GM18870 (cell line): ENCODE measurements at regions not wholly inside any gene's neighbourhood (a gene's known extent, or its start where the extent isn't known, plus 50 kb on each side); places are given as distances from the start of the nearest gene placed in this dataset.

Experiments used
- ATAC-seq: cut with Tn5 transposase; IDR thresholded peaks from one replicate; pipeline ENCODE4 v1.9.1; 2021; ENCODE audit warnings: moderate library complexity; ENCODE audit not compliant: unreplicated experiment

DNA sequence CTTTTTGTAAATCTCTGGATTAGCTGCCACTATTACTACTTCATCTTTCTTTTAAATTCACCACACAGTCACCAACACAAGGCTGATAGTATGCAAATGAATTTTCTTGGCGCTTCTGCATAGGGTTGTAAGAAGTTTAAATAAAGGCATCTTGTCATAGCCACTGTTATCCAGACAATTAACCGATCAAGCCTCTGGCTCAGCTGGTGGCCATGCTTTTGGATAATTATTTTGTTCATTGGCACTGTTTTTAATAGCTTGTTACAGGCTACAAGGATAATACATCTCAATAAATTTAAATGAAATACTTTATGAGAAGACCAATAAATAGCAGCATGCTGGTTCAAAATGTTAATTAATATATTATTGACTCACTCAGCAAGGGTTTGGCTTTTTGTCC is 1261.0 kb downstream of the FAM181B start:
- no peak for ATAC-seq

DNA sequence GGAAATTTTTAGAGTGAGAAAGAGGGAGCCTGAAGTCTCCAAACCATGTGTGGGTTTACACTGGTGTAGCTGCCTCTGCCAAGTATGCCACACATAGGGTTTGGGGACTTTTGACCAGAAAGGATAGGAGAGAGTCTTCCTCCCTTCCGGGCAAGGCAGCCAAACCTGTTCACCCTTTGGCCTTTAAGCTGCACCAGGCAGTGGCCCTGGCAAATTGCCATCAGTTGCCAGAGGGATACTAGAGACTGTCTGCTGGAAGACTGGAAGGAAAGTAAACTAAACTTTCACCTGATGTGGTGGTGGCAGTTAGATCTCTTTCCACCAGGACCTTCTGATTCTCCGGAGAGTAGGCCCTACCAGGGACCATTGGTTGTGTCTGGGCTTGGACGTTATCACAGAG is 1263.2 kb downstream of the FAM181B start:
- ATAC-seq = no peak

DNA sequence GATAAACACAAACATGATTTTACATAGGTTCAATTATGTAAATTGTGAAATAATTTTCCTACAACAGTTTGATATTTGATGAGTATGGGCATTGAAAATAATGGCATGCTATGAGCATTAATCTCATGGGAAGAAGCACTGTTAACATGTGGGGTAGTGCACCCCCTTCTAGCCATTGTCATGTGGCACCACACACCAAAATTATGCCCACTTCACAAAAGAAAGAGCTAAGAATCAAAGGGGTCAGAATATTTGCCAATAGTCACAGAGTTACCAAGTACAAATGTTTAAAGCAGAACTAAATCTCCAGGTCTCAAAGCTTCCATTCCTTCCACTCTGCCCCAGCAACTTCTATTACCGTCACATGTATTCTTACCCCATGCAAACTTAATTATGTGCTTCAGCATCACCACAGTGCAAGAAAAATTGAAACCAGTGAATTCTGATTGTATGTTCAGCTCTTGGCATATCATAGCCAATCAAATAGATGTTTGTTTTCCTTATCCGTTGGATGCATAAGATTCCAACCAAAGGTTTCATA is 1273.8 kb downstream of the FAM181B start:
- no peak for ATAC-seq

DNA sequence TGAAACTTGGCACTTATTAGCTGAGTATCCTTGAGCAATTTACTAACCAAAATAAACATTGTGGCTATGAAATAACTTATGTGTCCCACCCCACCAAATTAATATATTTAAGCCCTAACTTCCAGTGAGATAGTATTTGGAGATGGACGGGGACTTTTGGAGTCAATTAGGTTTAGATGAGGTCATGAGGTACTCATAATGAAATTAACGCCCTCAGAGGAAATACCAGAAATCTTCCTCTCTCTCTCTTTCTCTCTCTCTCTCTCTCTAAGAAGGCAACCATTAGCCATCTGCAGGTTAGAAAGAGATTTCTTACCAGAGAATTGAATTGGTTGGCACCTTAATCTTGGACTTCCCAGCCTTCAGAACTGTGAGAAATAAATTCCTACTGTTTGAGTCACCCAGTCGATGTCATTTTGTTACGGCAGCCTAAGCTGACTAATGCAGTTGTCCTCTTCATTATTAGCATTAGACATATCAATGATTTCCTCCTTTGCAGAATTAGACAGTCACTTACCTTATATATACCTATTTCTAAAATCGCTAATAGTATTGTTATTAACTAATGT is 1284.0 kb downstream of the FAM181B start:
- ATAC-seq = peak; percentile 47

DNA sequence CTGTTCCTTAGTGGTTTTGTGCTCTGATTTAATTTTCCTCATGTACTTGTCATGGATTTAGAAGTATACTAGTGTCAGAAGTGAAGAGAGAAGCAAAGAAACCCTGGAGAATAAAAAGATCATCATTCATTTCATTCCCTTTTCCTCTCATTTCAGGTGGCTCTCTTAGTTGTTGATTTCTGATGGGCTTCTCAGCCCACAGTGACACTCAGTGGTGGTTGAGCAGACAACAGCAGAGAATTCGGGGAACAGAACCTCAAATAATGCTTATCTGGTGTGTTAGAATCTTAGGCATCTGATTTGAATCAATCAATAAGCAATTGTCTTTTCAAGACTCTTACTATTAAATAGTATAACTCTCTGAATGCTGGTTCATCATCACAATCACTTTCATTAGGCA is 1289.4 kb downstream of the FAM181B start:
- ATAC-seq = no peak

DNA sequence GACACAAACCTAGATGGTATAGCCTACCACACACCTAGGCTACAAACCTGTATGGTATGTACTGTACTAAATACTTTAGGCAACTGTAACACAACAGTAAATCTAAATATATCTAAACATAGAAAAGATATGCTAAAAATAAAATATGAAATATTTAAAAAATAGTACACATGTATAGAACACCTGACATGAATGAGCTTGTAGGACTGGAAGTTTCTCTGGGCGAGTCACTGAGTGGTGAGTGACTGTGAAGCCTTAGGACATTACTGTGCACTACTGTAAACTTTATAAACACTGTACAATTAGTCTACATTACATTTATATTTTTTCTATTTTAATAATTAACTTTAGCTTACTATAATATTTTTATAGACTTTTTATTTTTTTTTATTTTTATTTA is 1301.3 kb downstream of the FAM181B start:
- no peak for ATAC-seq

DNA sequence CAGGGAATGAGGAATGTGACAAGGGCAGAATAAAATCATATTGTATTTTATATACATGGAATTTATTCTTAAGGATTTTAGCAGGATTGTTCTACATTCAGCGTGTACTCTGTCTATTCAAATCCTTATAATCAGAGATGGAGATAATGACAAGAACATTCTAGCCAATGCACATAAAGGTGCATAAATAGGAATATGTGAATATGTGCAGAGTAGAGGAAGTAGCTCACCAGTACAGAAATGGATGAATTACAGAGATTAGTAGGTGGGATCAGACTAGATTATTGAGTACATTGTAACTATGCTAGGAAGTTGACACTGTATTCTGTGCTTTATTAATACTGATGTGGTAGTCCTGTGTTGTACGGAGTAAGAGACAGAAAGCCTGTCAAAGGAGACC is 1308.8 kb downstream of the FAM181B start:
- ATAC-seq = no peak

DNA sequence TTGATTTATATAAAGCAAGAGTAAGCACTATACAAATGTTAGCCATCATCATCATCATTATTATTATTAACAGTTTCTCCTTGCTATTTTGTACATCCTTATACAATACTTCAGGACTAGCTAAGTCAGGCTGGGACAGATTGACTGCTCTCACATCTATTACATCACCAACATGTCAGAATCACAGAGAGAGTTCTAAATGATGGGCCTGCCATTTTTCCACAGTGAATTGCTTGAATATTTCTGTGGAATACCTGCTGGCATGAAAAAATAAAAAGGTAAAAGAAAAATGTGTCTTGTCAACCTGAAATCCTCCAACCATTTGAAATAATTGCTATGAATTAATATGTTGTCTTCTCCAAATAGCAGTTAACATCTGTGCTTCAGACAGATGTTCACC is 1311.3 kb downstream of the FAM181B start:
- ATAC-seq = no peak

DNA sequence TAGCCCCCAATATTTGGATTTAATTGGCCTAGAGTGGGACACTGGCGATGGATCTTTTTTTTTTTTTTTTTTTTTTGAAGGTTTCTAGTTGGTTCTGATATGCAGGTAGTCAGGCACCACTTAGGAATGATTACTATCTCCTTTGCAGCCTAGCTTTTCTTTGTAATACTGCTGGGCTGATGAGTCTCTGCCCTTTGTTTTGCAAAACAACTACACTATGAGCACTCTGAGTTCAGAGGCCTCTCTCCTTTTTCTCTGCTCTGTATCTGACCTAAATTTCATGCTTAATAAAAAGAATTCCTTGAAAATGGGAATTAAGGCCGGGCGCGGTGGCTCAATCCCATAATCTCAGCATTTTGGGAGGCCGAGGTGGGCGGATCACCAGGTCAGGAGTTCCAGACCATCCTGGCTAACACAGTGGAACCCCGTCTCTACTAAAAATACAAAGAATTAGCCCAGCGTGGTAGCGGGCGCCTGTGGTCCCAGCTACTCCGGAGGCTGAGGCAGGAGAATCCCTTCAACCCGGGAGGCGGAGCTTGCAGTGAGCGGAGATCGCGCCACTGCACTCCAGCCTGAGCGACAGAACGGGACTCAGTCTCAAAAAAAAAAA is 1312.3 kb downstream of the FAM181B start:
- no peak for ATAC-seq

DNA sequence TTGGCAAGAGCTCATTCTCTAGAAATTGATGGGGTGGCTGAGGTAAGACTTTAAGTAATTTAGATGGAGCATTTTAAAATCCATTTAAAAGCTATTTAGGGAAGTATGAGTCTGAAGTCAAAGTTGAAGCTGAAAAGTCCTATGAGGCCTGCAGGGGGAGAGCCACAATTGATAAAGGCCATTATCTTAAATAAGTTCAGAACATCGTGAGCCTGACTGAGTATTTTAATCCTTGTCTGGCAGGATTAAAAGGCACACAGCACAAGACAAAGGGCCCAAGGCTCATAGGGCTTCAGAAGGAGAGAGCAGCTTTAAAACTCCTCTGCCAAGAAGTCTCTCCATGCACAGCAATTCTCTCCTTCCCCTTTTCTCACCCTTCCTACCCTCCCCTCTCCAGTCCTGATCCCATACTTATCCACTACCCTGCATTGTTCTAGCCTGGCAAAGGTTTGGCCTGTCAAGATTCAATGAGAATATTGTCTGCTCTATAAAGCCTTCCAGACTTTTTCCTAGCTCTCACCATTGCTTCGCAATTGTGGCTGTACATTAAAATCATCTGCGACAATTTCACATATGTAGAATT is 1312.9 kb downstream of the FAM181B start:
- no peak for ATAC-seq

DNA sequence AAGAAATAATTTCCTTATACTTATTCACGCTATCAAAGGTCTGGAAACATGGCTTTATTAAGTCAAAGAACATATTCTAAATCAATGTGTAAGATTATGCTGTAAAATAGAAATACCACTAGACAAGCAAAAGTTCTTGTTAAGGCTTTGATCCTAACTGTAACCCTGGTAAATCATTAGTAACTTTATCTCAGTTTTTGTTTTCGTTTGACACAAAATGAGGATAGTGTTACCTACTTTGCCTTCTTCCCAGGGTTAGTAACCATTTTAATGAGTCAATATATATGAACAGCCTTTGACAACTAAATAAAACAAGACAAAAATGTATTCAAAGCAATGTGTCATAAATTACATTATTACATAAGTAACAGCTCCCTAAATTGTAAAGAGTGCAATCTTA is 1336.3 kb downstream of the FAM181B start:
- no peak for ATAC-seq

DNA sequence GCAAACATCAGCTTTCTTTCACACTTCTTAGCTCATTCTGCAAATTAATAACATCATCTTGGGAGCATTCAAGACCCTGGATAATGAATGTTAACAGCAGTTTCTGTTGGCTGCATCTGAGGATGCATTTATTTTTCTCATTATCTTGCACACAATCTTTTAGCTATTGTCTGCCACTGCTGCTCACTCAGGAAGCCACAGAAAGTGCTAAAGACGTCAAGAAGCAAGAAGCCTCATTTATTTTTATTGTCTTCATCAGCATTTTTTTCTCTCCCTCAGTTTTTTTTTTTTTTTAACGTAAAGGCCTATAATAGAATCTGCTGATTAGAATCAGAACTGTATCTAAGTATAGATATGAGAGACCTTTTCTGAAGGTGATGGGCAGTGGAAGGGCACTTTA is 1339.4 kb downstream of the FAM181B start:
- ATAC-seq = no peak

DNA sequence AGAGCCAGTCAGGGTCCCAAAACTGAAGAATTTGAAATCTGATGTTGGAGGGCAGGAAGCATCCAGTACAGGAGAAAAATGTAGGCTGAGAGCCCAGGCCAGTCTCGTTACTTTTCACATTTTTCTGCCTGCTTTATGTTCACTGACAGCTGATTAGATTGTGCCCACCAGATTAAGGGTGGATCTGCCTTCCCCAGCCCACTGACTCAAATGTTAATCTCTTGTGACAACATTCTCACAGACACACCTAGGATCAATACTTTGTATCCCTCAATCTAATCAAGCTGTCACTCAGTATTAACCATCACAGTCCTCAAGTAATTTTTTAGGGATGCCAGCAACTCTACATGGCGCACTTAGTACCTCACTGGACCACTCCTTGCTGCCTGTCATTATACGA is 1345.3 kb downstream of the FAM181B start:
- no peak for ATAC-seq

DNA sequence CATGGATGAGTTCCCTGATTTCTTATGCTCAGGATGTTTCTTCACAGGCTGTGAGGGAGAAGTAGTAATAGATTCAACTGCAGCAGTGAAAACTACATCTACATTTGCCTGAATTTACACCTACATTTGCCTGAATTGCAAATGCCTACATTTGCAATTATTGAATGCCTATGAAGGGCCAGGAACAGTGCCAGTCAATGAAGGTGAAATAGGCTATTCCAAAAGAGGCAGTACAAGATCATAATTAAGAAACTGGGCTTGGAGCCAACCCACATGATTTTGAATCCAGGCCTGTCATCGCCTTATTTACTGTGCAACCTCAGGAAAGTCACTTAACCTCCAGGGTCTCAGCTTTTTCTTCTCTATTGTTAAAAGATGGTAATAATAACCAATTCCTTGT is 1353.3 kb downstream of the FAM181B start:
- no peak for ATAC-seq

DNA sequence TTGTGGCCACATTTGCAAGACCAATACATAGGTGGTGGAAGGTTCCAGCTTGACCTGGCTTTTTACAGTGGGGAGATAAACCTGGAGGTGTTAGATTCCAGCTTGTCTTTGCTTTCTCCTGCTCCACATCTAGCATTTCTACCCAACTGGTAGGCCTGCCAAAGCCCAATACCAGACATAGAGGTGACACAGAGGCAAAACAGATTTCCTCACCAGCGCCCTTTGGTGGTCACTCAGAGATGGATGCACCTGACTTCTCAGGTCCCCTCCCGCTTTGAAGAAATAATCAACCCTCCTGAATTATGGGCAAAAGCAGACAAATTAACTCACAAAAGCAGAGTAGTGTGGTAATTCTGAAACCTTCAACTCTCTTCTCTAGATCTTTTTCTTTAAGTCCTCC is 1356.2 kb downstream of the FAM181B start:
- no peak for ATAC-seq

DNA sequence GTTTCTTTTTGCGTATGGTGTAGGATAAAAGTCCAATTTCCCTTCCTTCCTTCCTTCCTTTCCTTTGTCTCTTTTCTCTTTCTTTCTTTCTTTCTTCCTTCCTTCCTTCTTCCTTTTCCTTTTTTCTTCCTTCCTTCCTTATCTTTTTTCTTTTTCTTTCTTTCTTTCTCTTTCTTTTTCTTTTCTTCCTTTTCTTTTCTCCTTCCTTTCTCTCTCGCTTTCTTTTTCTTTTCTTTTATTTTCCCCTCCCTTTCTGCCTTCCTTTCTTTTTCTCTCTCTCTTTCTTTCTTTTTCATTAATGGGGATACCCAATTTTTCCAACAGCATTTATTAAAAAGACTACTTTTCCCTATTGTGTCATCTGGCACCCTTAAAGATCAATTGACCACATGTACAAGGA is 1359.7 kb downstream of the FAM181B start:
- ATAC-seq = no peak

DNA sequence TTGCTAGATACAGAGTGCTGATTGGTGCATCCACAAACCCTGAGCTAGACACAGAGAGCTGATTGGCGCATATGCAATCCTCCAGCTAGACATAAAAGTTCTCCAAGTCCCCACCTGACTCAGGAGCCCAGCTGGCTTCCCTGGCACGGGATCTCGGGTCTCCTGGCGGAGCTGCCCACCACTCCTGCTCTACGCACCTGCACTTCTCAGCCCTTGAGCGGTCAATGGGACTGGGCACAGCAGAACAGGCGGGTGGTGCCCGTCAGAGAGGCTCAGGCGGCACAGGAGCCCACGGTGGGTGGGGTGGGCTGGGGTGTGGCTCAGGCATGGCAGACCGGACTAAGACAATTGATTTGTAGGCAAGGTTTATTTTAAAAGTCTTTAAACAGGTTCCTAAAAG is 1365.5 kb downstream of the FAM181B start:
- no peak for ATAC-seq

DNA sequence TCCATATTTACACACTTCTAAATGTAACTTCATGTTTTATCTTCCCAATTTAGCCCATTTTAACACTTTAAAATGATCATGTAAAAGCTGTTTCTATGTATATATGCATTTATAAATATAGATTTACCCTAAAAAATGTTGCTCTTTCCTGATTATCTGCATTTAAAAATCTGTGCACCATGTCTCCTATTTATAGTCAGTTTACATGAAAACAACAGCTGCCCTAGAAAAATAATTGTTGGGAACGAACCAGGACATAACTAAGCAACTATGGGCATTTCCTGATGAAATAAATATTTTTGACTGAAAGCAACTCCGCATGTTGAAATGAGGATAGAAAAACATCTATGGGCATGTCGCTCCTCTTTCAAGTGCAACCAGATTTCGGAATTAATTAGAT is 1368.2 kb downstream of the FAM181B start:
- no peak for ATAC-seq

DNA sequence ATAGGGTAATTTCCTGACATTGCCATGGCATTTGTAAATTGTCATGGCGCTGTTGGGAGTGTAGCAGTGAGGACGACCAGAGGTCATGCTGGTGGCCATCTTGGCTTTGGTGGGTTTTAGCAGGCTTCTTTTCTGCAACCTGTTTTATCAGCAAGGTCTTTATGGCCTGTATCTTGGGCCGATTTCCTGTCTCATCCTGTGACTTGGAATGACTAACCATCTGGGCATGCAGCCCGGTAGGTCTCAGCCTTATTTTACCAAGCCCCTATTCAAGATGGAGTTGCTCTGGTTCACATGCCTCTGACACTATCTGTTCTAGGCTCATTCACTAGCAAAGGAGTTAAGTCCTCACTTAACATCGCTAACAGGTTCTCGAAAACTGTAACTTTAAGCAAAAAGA is 1374.2 kb downstream of the FAM181B start:
- no peak for ATAC-seq

DNA sequence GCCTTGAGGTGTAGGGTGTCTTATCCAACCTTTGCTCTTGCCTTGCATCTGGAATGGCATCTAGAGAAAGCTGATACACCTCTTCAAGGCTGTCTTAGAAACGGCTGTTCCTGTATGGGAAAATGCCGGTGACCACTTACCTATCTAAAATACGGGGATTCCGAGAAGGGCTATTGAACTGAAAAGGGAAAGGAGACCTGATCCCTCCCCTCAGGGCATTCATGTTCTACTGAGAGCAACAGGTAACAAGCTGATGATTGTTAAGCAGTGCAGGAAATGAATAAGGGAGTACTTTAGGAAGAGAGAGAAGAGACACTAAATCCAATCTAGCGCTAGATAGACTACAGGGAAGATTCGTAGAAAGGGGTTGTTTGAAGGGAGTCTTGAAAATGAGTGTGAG is 1388.1 kb downstream of the FAM181B start:
- ATAC-seq = no peak

DNA sequence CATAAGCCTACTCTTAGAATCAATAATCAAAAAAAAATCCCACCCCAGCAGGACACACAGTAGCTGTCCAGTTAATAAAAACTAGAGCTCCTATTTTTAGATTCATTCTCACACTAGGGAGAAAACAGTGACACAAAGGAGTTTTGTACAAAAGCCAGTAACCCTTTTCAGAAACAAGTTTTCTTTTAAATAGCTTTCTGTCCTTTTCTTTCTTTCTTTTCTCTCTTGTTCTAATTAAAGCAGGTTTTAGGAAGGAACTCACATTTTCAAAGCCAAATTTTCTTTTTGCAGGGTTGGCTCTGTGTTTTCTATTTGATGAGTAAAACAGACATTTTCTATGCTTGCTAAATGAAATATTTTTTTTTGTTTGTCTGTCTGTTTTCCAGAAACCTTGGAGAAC is 1390.7 kb downstream of the FAM181B start:
- no peak for ATAC-seq

DNA sequence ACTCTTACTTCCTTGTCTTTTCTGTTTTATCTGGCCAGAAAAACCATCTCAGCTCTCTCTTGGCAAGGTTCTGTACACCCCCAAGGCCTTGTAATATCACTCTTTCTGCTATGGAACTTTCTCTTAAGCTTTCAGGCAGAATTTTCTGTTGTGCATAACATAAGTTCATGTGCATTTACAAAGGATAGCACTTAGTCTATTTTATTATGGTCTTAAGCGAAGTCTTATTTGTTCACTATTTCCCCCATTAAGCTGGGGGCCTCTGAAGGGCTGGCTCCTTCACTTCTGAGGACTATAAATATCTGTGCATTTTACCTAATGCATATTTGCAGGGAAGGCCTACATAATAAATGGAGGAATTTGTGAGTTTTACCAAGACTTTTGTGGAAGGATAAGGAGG is 1393.4 kb downstream of the FAM181B start:
- ATAC-seq = no peak

DNA sequence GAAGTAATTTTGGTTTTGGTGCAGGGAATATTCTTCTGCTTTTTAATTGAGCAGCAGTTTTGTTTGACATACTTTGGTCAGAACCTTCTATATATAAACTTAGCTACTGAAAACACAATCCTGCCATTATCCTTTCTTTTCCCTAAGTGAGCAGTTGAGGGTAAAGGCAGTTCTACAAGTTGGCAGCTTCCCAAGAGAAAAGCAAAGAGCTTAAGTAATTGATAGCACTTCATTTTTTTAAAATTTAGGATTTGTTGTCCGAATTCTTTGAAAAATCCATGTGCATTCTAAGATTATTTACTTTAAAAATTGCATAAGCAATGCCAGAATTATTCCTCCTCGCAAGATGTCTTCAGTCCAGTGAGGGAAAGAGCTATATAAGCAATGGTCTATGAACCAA is 1394.1 kb downstream of the FAM181B start:
- no peak for ATAC-seq
